ENCODE measurements at regions not wholly inside any gene's neighbourhood (a gene's known extent, or its start where the extent isn't known, plus 50 kb on each side); places are given as distances from the start of the nearest gene placed in this dataset.

GRCh38 chr5:85656050-85656449 lies 961.7 kb upstream of the COX7C start (continued):
- TF ChIP-seq CHD7 (IDR thresholded peaks at IDR 0.05; ENCODE audit: insufficient replicate concordance, low read length) (no peak), KDM5A (IDR thresholded peaks at IDR 0.05; ENCODE audit: low read length) (no peak), CHD1 (IDR thresholded peaks at IDR 0.05; ENCODE audit: low read depth, low read length) (no peak), BACH1 (IDR thresholded peaks at IDR 0.05; ENCODE audit: low read length) (no peak), SRF (IDR thresholded peaks at IDR 0.05; ENCODE audit: low read depth, low read length) (no peak), SIX5 (IDR thresholded peaks at IDR 0.05; ENCODE audit: low read depth, low read length) (no peak), POU5F1 (IDR thresholded peaks at IDR 0.05; ENCODE audit: low read depth, low read length) (no peak), GABPA (IDR thresholded peaks at IDR 0.05; ENCODE audit: borderline replicate concordance, insufficient read depth, low read length) (no peak), ASH2L (IDR thresholded peaks at IDR 0.05; ENCODE audit: low read length) (no peak), POLR2AphosphoS5 (IDR thresholded peaks at IDR 0.05; ENCODE audit: low read depth, low read length) (no peak), E2F6 (IDR thresholded peaks at IDR 0.05) (no peak)

Measured in H1 (cell line).